Calu3 (cell line): ENCODE measurements at regions not wholly inside any gene's neighbourhood (a gene's known extent, or its start where the extent isn't known, plus 50 kb on each side); places are given as distances from the start of the nearest gene placed in this dataset.

Experiments
- BruUV-seq: library from RNA; stranded (reverse); fragments of 400-500 nt; replicated peaks from 2 replicates; lab custom pipeline; 2021; lab: Mats Ljungman, UMichigan
- CTCF ChIA-PET: fragments of 300-600 bp; sonication (Branson Sonifier 250); formaldehyde crosslinking; loops from one replicate; lab custom pipeline; 2022; ENCODE audit warnings: antibody characterized with exemption; lab: Charles Lee
- DNase-seq: peaks from one replicate; pipeline ENCODE4 v3.0.0; 2022
- H3K27ac Mint-ChIP-seq: one replicate; pipeline ENCODE4 v1.8.0; 2022; ENCODE audit warnings: mixed read lengths; ENCODE audit not compliant: unreplicated experiment
- H3K27me3 Mint-ChIP-seq: one replicate; pipeline ENCODE4 v1.8.0; 2022; ENCODE audit warnings: mixed read lengths; ENCODE audit not compliant: unreplicated experiment
- H3K36me3 Mint-ChIP-seq: one replicate; pipeline ENCODE4 v1.8.0; 2022; ENCODE audit warnings: mild to moderate bottlenecking, moderate library complexity, mixed read lengths; ENCODE audit not compliant: insufficient read depth, unreplicated experiment
- H3K4me1 Mint-ChIP-seq: one replicate; pipeline ENCODE4 v1.8.0; 2022; ENCODE audit warnings: mild to moderate bottlenecking, low read depth, mixed read lengths; ENCODE audit not compliant: unreplicated experiment
- H3K4me3 Mint-ChIP-seq: one replicate; pipeline ENCODE4 v1.8.0; 2022; ENCODE audit warnings: mild to moderate bottlenecking, low read depth, moderate library complexity, mixed read lengths; ENCODE audit not compliant: unreplicated experiment
- H3K9me3 Mint-ChIP-seq: one replicate; pipeline ENCODE4 v1.8.0; 2022; ENCODE audit warnings: low read depth, mixed read lengths; ENCODE audit not compliant: unreplicated experiment
- intact Hi-C: fragments of 100-400 bp; cut with micrococcal nuclease; formaldehyde crosslinking; loops from one replicate; pipeline ENCODE4 v1.10.0; 2022; ENCODE audit not compliant: unreplicated experiment
- TF ChIP-seq, protein P1 (sequence below): fragments of 200-600 bp; IDR thresholded peaks from one replicate; pipeline ENCODE4 v1.8.0; 2022; ENCODE audit warnings: antibody characterized with exemption; ENCODE audit not compliant: unreplicated experiment

GRCh38 chr1:173275496-173275895, 68.4 kb upstream of the TNFSF4 start:
- no peak for DNase-seq
- intact Hi-C loops: no loop called here
- Mint-ChIP-seq H3K36me3 (no peaks in the 10 kb centered on the region), H3K4me3 (no peak overlapping the region), H3K4me1 (peaks cover 10% of the 10 kb centered on the region), H3K27me3 (no peaks in the 10 kb centered on the region), H3K27ac (no peak overlapping the region), H3K9me3 (peaks cover 2% of the 10 kb centered on the region)
- no TSS peak for BruUV-seq
- CTCF ChIA-PET: no interaction called here
- TF ChIP-seq, protein P1, sequence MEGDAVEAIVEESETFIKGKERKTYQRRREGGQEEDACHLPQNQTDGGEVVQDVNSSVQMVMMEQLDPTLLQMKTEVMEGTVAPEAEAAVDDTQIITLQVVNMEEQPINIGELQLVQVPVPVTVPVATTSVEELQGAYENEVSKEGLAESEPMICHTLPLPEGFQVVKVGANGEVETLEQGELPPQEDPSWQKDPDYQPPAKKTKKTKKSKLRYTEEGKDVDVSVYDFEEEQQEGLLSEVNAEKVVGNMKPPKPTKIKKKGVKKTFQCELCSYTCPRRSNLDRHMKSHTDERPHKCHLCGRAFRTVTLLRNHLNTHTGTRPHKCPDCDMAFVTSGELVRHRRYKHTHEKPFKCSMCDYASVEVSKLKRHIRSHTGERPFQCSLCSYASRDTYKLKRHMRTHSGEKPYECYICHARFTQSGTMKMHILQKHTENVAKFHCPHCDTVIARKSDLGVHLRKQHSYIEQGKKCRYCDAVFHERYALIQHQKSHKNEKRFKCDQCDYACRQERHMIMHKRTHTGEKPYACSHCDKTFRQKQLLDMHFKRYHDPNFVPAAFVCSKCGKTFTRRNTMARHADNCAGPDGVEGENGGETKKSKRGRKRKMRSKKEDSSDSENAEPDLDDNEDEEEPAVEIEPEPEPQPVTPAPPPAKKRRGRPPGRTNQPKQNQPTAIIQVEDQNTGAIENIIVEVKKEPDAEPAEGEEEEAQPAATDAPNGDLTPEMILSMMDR: no peak

GRCh38 chr1:173276922-173277800, 70.0 kb upstream of the TNFSF4 start:
- BruUV-seq: no TSS peak

DNA sequence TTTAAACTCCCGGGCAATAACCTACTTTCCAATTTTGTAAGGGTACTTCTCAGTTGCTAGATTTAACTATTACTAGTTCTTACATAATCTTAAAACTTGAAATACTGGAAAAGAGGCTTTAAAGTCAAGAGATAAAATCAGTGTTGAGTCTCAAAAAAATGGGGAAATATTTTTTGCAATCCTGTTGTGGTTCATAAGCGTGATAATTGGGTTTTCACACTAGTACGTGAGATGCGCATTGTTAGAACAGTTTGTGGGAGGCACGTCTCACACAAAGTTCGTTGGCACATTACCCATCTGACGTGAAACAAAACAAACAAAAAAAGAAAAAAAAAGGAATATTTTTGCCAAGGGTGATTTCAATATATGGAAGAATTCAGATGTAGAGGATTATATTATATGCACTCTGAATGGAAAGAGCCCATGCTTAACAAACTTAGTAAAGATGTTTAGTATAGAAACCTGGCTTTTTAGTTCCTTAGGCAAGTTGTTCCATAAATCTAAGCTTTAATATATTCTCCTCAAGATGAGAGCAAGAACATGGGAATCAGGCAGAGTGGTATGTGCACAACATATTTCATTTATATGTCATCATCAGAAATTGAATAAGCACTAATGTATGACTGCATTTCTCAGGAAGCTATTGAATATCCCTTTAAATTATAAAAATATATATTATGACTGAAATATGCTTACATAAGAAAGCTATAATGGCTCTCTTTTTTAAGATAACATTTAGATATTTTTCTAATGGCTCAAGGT, 73.9 kb upstream of the TNFSF4 start:
- no peak overlapping the region for H3K27ac Mint-ChIP-seq

More at GRCh38 chr1:173276922-173277800, 70.0 kb upstream of the TNFSF4 start:
- Mint-ChIP-seq H3K36me3 (no peaks in the 10 kb centered on the region), H3K27ac (no peak overlapping the region), H3K4me3 (no peak overlapping the region), H3K9me3 (peaks cover 2% of the 10 kb centered on the region), H3K27me3 (no peaks in the 10 kb centered on the region), H3K4me1 (peaks cover 8% of the 10 kb centered on the region)
- intact Hi-C loops: no loop called here
- TF ChIP-seq, protein P1: no peak
- CTCF ChIA-PET: interaction anchor here (0.6 kb wide), 1 partner anchor 639 kb away, joined by 3 read pairs; no protein-coding TSS in a partner anchor
- DNase-seq: no peak

DNA sequence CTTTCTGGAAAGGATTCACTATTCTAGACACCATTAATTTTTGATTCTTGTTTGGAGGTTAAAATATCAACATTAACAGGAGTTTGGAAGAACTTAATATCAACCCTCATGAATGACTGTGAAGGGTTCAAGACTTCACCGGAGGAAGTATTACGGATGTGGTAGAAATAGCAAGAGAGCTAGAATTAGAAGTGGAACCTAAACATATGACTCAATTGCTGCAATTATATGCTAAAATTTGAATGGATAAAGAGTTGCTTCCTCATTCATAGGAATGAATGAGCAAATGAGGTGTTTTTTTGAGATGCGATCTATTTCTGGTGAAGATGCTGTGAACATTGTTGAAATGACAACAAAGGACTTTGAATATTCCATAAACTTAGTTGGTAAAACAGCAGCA, 77.9 kb upstream of the TNFSF4 start:
- Mint-ChIP-seq H3K36me3 (no peaks in the 10 kb centered on the region), H3K27ac (no peak overlapping the region), H3K9me3 (peaks cover 1% of the 10 kb centered on the region), H3K4me1 (no peaks in the 10 kb centered on the region), H3K27me3 (no peaks in the 10 kb centered on the region), H3K4me3 (no peak overlapping the region)
- intact Hi-C loops: no loop called here
- TF ChIP-seq, protein P1: no peak
- CTCF ChIA-PET: no interaction called here
- DNase-seq: no peak
- BruUV-seq: no TSS peak

More for the DNA sequence above, 73.9 kb upstream of the TNFSF4 start:
- H3K36me3 Mint-ChIP-seq: no peaks in the 10 kb centered on the region
- peaks cover 2% of the 10 kb centered on the region for H3K9me3 Mint-ChIP-seq
- no peak overlapping the region for H3K4me3 Mint-ChIP-seq
- BruUV-seq: no TSS peak
- H3K4me1 Mint-ChIP-seq: peaks cover 8% of the 10 kb centered on the region
- TF ChIP-seq, protein P1: no peak
- no peaks in the 10 kb centered on the region for H3K27me3 Mint-ChIP-seq
- intact Hi-C loops: no loop called here
- CTCF ChIA-PET: no interaction called here
- no peak for DNase-seq
